ENCODE measurements at regions not wholly inside any gene's neighbourhood (a gene's known extent, or its start where the extent isn't known, plus 50 kb on each side); places are given as distances from the start of the nearest gene placed in this dataset.
"Not testable (repeated sequence)": the region's sequence is repeated elsewhere in the genome, so short reads cannot be mapped to it uniquely, and the experiment has no call there.

GRCh38 chr21:23936991-23937390 is 1670.3 kb downstream of the MRPL39 start:
- no peak for DNase-seq (ENCODE audit: low read depth)

- no peak for DNase-seq (ENCODE audit: low read depth)
Measured at GRCh38 chr21:23936224-23936623, 1671.1 kb downstream of the MRPL39 start.

GRCh38 chr21:23930565-23930964 is 1676.7 kb downstream of the MRPL39 start:
- DNase-seq (ENCODE audit: low read depth): no peak

- not testable (repeated sequence) for DNase-seq (ENCODE audit: low read depth)
Measured at GRCh38 chr21:23926430-23926829, 1680.9 kb downstream of the MRPL39 start.

GRCh38 chr21:23921670-23922418 is 1685.4 kb downstream of the MRPL39 start:
- no peak for DNase-seq (ENCODE audit: low read depth)

DNA sequence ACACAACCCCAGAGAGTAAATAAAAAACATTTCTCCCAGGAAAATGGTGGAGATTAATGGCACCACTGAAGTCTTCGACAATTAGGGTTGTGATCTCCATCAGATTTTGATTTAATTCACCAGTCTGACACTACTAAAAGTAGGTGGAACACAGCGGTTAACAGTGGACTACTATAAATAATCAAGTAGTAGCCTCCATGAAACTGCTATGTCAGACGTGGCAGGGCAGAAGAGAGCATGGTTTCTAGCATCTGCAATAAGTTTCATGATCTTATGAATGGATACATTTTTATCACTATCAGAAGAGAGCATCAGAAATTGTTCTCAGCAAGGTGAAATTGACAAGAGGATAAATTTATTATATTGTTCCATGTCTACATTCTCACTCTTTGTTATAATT is 1706.6 kb downstream of the MRPL39 start:
- no peak for DNase-seq (ENCODE audit: low read depth)

GRCh38 chr21:23899561-23899960 is 1707.7 kb downstream of the MRPL39 start:
- DNase-seq (ENCODE audit: low read depth): no peak

- DNase-seq (ENCODE audit: low read depth): no peak
Measured at GRCh38 chr21:23890652-23891051, 1716.6 kb downstream of the MRPL39 start.

DNA sequence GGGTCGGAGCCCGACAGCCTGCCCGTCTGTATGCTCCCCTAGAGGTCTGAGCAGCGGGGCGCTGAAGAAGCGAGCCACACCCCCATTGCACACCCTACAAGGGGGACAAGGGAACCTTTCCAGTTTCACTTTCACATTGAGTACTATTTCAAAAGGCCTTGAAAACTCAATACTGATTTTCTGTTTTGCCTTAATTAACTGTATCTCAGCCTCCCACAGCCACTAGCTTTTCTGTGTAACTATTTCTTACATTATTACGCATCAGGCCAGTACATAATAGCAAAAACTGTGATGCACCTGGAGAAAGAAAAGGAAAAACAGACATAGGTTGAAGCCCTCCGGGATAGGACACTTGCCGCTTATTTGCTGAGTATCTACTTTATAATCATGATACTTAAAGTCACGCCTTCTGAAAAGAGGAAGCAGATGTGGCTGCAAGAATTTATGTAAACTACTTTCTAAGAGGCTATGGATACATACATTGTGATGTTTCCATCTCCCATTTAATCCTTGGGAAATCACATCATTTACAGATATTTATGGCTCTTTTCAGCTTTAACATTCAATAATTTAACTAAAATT is 1719.5 kb downstream of the MRPL39 start:
- DNase-seq (ENCODE audit: low read depth): no peak

DNA sequence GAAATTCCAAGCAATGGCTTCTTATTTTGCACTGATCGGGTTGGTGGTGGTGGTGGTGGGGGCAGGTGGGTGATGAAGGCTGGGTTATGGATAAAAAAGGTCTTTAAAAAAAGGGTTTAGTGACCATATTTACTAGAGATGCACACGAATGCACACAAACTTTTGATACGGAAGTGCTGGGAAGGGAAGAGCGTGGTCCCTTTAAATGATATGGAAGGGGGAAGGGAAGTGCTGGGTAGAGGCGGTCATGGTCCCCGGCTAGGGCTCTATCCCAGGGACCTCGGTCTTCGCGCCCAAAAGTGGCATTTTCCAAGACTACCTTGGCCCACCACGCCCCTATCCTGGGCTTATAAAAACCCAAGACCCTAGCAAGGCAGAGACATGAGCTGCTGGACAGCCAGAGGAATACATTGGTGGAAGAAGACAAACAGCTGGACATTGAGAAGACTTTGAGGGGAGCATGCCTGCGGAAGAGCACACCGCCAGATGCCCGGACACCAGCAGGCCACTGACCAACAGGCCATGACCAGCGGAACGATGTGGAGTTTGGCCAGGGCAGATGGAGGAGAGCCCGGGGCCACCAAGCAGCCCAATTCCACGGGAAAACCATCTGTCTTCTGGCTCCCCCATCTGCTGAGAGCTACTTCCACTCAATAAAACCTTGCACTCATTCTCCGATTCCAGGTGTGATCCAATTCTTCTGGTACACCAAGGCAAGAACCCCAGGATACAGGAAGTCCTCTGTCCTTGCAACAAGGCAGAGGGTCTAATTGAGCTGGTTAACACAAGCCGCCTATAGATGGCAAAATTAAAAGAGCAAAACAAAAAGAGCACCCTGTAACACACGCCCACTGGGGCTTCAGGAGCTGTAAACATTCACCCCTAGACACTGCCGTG is 1720.2 kb downstream of the MRPL39 start:
- DNase-seq (ENCODE audit: low read depth): no peak

- no peak for DNase-seq (ENCODE audit: low read depth)
Measured at GRCh38 chr21:23881783-23882182, 1725.5 kb downstream of the MRPL39 start.

DNA sequence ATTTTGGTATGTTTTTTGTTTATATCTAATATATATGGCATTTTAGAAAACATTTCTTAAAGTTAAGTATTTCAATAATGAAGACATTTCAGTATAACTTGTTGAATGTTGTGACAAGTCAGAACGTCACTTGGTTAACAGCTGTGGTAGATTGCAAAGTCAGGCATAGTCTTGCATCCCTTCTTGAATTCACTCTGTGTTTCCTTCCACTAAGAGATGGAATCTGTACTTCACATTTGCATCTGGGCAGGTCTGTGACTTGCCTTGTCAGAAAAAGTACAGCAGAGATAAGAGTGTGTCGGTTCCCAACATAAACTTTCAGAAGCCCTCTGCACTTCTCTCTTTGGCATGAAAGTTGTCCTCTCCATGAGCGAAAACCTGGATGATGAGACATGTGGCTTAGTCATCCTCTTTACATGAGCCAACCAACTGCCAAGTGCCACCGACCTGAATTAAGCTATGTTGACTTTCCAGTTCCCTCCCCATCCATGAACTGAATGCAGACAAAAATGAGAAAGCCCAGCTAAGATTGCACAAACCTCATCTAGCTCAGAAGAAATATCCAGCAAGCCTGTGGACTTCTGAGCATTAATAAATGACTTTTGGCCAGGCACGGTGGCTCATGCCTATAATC is 1730.2 kb downstream of the MRPL39 start:
- no peak for DNase-seq (ENCODE audit: low read depth)

GRCh38 chr21:23874271-23874670 is 1733.0 kb downstream of the MRPL39 start:
- no peak for DNase-seq (ENCODE audit: low read depth)

DNA sequence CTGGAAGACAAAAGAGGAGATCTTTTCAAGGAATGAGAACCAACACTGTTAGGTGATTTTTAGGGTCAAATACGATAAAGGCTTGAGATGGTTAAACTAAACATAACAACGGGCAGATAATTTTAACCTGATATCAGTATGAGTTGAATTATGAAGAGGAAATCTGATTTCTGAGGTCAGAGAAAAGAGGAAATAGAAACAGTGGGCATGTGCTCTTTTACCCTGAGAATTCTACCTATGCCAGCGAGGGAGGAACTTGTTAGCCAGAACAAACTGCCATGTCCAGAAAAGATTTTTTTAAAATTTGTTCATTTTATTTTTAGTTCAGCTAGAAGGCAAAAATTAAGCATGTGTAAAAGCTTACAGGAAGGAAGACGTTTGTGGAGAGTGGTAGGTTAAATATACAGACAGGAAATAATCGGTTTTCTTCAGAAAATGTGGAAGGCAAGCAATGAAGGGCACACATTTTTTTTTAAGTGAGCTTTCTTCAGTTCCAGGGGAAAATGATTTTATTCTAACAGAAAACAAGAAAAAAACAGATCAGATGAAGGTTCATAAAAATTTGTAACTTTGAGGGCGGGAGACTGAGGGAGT is 1745.3 kb downstream of the MRPL39 start:
- DNase-seq (ENCODE audit: low read depth): no peak

- DNase-seq (ENCODE audit: low read depth): no peak
Measured at GRCh38 chr21:23858878-23859277, 1748.4 kb downstream of the MRPL39 start.

GRCh38 chr21:23853796-23854379 is 1753.4 kb downstream of the MRPL39 start:
- DNase-seq (ENCODE audit: low read depth): no peak

- no peak for DNase-seq (ENCODE audit: low read depth)
Measured at GRCh38 chr21:23837564-23837963, 1769.7 kb downstream of the MRPL39 start.

GRCh38 chr21:23822760-23823159 is 1784.5 kb downstream of the MRPL39 start:
- DNase-seq (ENCODE audit: low read depth): no peak

GRCh38 chr21:23817337-23817736 is 1789.9 kb downstream of the MRPL39 start:
- no peak for DNase-seq (ENCODE audit: low read depth)

- no peak for DNase-seq (ENCODE audit: low read depth)
Measured at GRCh38 chr21:23812485-23812884, 1794.8 kb downstream of the MRPL39 start.

DNA sequence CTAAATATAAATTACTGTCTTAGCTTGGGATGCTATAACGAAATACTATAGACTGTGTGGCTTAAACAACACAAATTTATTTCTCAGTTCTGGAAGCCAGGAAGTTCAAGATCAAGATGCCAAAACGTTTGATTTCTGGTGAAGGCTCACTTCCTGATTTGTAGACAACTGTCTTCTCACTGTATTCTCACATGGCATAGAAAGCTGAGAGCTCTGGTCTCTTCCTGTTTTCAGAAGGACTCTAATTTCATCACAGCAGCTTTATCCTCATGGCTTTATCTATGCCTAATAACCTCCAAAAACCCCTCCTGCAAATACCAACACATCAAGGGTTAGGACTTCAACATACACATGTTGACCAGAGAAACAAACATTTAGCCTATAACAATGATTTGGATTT is 1795.5 kb downstream of the MRPL39 start:
- DNase-seq (ENCODE audit: low read depth): no peak
